Ammon's horn (tissue), 1 donor: ENCODE measurements at regions not wholly inside any gene's neighbourhood (a gene's known extent, or its start where the extent isn't known, plus 50 kb on each side); places are given as distances from the start of the nearest gene placed in this dataset.

Source experiments
- DNase-seq: peaks from one replicate; pipeline ENCODE4 v3.0.0-alpha.2; 2016; ENCODE audit warnings: low spot score

DNA sequence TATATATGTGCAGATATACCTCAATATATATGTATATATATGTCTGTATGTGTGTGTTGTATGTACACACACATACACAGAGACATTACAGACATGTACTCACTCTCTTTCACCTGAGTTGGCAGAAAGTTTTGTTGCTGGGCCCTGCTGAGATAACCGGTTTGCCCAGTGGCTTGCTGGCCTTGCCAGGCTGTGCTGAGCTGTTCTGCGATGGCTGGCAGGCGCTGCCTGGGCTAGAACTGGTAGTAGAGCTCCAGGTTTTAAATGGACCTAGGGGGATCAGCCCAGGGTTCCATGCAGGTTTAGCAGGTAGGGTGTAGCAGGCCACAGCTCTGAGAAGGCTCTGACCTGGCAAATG lies 394.3 kb downstream of the GADD45G start:
- no peak for DNase-seq

DNA sequence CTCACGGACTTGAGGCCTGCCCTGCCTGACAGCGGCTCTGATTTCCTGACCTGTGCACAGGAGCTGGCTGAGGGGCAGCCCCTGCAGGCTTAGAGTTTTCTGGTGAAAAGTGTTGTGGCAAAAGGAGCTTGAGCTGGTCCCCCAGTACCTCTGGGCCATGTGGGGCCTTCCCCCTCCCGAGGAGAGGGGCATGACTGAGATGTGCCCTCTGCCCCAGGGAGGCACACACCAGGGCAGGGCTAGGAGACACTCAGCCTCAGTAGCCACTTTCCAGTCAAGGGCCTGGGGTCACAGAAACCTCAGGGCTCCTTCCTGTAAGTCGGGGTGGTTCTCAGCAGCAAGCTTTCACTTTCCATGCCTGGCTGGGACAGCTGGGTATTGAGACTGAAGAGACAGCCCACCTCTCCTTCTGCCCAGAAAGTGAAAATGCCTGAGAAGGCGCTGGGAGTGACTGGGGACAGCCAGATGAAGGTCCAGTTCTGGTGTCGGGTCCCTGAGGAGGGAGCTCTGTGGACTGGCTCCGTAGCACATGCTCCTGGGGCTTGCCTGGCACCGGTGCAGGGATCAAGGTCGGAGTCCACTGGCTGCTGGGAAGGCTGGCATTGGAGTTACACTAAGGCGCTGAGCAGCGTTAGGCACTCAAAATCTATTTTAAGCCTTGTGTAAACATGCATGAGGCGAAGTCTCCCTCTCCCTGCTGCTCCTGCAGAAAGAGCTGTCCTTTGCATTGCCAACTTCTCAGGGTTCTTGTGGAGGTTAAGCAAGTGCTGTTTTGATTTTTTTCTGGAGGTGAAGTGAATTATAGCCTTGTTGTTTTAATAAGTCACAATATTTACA lies 394.9 kb downstream of the GADD45G start:
- DNase-seq = peak; percentile 64

DNA sequence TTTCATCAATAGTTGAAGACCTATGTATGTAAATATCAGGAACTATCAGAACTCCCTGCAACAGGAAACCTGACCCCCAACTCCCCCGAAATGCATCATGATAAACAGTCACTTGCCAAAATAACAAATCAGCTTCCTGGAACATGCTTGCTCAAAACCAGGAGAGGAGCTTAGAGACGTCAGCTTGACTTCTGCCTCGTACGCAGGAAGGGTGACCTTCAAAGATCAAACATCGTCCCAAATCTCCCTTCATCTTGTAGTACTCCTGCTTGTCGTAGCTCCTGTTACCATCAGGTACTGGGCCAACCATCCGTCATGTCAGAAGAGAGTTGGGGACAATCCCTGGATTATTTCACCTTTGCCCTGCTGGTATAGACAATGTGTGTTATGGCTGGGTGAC lies 396.1 kb downstream of the GADD45G start:
- no peak for DNase-seq

DNA sequence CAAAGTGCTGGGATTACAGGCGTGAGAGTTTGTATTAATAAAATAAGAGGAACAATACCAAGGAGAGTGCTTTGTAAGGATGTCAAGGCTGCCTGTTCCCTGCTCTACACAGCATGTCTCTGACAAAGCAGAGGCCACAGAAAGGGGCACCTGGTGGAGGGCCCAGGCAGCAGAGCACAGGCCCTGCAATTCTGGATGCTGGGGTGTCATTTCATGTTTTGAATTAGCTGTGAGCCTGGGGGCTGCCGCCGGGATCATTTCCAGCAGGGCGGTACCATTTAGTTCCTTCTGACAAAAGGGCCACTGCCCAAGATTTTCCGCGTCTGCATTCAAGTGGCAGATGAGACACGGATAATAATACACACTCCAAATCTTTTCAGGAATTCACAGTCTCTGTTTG lies 396.9 kb downstream of the GADD45G start:
- DNase-seq = no peak

DNA sequence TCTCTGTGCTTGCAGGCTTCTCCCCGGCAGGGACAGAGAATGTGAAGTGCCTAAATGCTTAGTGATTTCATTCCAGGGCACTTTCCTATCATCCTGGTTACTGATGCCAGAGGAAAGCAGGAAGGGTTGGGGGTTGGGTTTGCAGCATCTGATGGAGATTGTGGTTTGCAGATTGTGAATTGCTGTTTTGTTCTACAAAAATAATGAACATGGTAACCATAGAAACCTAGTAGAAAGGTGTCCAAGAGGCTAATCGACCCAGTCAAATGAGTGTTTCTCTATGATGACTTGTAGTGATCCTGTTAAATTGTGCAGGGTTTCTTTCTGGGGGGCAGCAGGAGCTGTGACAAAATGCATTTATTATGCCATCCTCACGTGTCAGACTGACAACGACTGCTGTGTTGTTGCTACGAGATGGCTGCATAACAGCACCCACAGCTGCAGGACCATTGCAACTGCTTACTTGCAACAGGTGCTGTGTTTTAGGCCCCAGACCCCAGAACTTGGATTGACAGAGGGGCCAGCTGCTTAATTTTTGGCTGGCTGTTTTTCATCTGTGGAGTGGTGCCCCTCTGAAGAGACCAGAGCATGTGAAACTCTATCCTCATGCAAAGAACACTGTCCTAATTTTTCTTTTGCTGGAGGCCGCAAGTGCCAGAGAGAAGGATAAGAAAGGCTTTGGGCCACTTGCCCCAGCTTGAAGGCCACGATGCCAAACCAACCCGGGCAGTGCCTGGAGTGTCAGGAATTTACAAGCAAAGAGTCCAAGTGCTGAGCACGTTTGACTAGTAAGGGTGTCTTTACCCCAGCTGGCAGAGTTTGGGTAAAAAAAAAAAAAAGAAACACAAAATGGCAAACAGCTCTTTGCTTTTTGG lies 397.8 kb downstream of the GADD45G start:
- peak; percentile 71 for DNase-seq

DNA sequence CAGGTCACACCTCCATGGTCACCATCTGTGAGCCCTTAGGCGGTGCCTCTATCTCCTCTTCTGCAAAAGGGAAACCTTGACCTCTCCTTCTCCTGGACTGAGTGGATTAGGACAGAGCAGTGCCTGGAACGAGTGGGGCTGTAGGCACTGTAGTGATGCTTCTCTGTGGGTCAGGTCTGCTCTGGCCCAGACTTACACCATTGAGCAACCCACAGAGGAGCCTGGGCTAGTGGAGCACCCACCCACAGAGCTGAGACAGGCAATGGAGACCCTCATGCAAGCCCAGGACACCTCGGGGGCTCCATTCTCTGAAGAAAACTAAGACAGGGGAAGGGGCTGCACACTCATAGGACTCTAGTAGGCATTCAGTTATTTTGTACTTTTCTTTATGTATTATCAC lies 400.6 kb downstream of the GADD45G start:
- no peak for DNase-seq

DNA sequence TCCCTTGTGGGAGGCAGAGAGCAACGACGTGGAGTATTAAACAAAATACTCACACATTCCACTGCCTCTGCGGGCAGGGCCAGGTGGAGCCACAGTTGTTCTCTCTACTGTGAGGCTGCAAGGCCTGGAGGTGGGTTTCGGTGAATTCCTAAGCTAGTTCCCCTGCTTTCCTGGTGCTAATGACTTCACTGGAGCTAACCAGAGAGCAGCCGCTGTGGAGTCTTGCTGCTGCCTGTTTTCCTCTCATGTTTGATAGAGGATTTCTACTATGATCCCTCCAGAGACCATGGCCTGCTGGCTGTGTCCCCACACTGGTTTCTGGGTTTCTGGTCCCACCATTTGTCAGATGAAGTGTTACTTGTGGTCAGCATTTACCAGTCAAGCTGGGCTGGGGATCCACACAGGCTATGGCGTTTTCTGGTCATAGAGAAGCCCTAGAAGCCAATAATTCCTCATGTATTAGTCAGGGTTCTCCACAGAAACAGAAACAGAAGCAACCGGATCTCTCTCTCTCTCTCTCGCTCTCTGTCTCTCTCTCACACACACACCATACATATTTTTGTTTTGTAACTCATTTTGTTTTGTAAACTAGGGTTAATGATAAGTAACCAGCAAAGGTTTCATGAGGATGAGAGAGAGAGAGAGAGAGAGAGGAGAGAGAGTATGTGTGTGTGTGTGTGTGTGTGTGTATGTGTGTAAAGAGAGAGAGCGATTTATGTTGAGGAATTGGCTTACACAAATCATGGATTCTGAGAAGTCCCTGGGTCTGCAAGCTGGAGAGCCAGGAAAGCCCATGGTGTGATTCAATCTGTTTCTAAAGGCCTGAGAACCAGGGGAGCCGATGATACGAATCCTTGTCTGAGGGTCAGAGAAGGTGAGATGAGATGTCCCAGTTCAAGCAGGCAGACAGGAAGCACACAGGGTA lies 403.0 kb downstream of the GADD45G start:
- no peak for DNase-seq

DNA sequence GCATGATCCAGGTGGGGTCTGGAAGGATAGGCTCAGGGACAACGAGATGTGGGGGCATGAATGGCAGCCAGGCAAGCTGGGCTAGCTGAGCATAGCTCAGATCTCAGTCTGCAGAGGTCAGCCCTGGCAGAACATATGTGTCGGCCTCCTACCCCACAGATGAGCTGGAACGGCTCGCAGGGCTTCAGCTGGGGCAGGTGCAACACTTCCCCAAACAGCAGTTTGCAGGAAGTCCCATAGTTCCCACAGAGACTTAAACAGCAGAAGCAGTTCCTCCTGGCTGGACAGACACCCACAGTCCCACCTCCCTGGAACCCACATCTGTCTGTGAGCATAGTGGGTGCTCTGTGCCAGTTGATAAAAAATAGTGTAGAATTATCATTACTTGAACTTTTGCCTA lies 404.6 kb downstream of the GADD45G start:
- DNase-seq = peak; percentile 43

DNA sequence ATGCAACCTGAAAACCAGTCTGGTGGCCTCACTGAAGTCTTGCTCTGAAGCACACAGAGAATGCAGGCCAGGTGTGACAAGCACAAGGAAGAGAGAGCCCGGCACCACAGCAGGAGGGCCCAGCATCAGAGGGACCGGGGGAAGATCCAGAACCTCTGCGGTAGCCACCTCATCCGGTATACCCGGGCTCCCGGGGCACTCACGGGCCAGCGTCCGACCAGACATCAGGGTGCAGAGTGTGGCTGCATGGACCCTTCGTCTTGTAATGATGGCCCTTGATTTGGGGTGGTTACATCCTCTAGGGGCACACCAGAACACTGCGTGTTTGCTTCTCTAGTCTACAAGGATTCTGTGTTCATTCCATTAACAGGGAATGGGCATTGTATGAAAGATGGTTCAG lies 406.0 kb downstream of the GADD45G start:
- DNase-seq = no peak

DNA sequence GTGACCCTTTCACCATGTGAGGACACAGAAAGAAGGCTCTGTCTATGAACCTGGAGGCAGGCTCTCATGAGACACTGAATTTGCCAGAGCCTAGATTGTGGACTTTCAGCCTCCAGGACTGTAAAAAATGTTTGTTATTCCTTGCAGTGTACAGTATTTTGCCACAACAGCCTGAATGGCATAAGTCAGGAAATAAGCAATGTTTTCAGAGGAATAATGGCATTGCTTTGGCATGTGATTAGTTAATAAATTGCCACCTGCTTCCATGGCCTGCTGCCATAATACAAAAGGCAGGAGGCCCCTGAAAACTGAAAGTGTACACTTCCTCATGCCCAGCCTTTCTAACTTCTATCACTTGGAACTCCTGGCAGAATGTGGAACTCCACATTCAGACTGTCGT lies 408.1 kb downstream of the GADD45G start:
- DNase-seq = no peak

DNA sequence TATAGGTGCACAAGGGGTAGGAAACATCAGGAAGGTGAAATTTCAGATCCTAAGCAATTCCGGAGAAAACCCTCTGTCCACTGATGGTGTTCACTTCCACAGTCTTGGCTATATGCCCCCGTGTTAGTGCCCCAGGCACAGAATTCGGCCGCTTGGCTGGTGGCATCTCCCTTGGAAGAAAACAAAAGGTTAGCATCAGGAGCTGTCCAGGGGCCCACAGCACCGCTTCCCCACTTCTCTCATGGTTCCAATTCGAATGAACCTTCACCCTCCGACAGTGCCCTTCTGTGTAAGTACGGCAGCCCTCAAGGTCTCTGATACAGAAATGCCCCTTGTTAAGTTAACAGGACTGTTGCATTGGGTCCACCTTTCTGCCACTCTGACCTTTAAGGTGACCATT lies 409.0 kb downstream of the GADD45G start:
- DNase-seq = no peak

DNA sequence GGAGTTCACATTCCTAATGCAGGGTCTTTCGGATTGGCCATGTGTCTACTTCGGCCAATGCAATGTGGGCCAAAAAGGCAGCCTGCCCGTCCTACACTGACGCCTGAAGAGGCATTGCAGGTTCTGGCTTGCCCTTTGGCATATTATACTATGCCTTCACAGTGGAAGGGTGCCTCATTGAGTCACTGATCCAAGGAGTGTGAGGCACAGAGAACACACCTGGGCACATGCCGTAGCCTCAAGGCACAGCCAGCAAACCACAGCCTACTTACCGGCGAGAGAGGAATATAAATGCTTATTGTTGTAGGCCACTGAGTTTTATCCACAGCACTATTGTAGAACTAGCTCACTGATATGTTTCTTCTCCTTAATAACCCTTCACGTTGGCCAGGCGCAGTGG lies 409.6 kb downstream of the GADD45G start:
- no peak for DNase-seq

DNA sequence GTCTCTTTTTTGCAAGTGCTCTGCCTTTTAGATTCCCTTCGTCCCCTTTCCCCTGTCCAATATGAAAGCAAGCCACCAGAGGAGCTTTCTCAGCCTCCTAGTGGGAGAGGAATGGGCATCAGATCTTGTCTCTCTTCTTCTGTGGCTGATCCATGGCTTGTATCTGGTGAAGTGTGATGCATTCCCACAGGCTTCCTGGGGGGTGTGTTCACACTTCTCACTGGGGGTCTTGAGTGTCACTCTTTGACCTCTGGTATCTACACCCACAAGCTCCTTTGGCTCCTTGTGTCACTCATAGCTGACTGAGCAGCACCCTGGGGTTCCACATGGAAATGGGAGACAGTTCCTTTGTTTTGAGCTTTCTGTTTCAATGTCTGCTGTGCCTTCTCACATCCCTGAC lies 411.5 kb downstream of the GADD45G start:
- no peak for DNase-seq

DNA sequence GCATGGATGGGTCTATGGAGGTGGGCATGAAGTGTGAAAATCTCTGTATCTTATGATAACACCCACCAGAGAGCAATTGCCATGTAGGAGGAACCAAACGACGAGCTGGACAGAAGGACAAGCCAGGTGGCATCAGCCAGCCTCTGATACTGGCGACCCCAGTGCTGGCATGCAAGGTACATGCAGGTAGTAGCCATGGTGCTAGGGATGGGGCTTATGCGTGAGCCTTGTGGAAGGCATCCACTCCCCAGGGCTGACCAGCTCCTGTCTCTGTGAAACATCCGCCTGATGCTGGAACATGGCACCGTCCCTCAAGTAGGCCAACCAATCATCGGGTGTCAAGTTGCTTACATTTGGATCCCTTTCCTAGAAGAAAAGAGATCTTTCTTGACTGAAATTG lies 412.9 kb downstream of the GADD45G start:
- DNase-seq = no peak

DNA sequence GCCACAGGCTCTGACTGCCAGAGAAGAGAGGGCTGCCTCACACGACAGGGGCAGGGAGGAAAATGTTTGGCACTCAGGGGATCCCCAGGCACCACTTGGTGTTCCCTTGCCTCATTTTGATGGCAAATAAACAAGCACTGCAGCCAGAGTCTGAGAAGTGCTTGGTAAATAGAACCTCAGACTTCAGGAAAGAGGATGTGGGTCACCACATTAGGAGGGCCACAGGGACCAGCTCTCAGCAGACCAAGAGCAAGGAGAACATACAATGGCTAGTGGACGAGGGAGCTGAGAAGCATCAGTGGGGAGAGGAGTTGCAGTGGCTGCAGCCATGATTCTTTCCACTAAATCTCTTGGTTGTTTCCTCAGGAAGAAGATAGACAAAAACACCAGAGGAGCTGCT lies 413.9 kb downstream of the GADD45G start:
- DNase-seq = peak; percentile 48

DNA sequence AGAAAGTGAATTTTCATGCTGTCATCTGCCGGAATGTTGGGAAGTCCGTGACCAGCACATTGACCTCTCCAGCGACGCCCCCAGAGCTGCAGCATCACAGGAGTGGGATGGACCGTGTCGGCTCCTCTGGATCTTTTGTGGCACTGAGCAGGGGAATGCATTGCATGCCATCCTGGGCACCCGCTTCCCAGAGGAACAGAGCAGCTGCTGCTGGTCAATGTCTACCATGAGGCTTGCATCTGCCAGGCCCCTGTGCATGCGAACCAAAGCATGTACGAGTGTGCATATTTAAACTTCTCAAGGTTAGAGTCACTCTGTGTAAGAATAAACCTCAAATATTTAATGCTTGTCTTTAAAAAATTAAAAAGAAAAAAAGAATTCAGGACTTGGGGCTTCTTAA lies 414.8 kb downstream of the GADD45G start:
- DNase-seq = no peak

DNA sequence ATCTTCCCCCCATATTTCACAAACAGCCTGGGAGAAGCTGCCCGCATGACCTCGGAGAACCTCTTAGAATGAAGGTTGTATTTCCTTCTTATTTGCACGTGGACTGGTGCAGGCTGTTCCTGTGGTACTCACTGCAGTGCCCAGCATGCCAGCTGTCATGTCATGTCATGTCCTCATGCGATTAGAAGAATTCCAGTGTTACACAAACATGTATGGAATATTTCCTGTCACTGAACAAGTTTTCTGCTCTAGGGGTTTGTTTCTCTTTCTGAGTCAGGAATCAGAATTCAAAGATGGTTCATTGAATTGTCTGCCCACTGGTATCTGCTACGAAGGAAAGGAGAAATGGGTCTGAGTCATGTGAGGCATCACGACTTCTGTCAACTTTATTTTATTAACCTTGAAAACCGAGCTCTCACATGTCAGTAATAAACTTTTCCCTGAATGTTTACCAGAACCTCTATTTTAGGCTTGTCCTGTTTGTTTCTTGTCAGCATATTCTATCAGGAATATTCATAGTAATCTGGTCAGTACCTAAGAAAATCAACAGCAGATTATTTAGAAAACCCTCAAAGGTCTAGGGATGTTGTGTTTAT lies 415.6 kb downstream of the GADD45G start:
- DNase-seq = no peak

DNA sequence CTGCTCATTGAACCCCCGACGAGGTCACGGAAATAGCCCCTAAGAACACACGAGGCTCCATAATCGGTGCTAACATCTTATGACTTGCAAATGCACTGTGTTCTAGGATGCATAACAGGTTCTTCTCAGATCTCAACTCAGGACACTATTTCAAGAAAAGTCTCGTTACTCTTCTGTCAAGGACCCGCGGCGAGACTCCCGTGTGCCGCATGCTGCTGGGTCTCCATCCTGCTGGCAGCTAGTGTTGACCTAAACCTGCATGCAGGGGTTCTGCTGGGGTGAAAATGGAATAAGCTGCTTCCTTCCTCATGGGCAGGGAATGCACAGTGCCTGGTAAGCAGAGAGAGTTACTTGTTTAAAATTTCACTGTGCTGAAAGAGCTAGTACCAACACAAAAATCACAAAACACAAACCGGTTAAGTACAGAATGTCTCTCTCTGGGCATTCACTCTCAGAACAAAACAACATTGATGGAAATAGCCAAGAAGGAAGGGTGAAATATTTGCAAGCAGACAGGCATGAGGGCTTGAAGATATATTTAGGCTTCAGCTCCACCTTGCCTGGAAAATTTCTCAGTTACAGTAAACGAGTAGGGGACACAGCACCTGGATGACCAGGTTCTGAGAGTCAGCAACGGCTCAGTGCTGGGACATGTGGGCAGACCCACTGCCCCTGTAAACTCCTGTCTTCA lies 416.5 kb downstream of the GADD45G start:
- DNase-seq = no peak

DNA sequence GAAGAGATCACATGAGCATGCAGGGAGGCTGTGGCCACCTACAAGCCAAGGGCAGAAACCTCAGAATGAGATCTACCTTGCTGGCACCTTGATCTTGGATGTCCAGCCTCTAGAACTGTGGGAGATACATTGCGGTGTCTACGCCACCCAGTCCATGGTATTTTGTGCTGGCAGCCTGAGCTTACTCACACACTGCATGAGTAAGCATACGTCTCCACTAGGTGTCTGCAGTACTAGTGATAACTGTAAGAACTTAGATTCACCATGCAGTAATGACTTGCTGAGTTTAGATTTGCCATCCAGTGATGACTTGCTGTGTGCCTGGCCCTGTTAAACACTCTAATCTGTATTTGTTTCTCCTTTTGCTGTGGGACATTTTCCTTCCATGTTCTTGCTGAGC lies 417.7 kb downstream of the GADD45G start:
- DNase-seq = no peak

DNA sequence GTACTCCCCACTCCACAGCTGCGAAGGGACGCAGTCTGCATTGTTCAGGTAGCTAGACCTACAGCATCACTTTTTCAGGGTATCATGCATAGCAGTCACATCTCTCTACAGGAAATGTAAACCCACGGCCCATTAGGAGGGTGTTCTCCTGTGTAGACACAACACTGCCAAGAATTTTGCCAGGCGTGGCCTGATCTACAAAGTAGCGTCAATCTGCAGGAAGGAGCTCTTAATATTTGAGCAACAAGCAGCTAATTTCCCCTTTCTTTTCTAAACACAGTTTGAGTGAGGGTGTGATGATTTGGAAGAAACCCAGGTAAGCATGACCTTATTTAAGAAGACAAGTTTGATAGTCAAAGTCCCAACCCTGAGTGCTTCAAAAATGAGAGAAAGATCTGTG lies 419.0 kb downstream of the GADD45G start:
- DNase-seq = no peak

DNA sequence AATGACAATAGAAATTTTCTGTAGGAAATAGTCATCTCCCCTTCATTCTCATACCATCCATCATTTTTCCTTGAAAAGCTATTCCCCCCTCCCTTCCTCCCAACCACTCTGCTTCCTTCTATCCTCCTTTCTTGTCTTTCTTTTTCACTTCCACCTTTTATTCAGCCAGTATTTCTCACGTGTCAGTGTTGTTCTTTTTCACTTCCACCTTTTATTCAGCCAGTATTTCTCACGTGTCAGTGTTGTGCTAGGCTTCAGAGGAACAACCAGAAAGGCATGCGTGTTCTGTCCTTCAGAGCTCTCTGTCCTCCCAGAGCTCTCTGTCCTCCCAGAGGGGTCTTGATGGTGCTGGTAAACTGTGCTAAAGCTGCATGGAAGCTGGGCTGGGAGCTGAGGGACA lies 419.6 kb downstream of the GADD45G start:
- no peak for DNase-seq
